IMR-90 (cell line): ENCODE measurements at regions not wholly inside any gene's neighbourhood (a gene's known extent, or its start where the extent isn't known, plus 50 kb on each side); places are given as distances from the start of the nearest gene placed in this dataset.

ENCODE experiments used
- ATAC-seq: fragments of 200-7000 bp; cut with Tn5 transposase; 2 replicates; pipeline ENCODE4 v1.9.1; 2020; ENCODE audit warnings: low read depth, mild to moderate bottlenecking, moderate library complexity
- BruUV-seq: library from RNA; stranded (reverse); fragments of 400-500 nt; replicated peaks from 2 replicates; lab custom pipeline; 2021; lab: Mats Ljungman, UMichigan
- CTCF ChIA-PET: fragments of 300-600 bp; formaldehyde crosslinking; extraction: SDS; loops from one replicate; lab custom pipeline; 2021; ENCODE audit warnings: antibody characterized with exemption; lab: Yijun Ruan, JAX
- POLR2A ChIA-PET: fragments of 300-600 bp; sonication (Branson Sonifier 250); formaldehyde crosslinking; loops from one replicate; lab custom pipeline; 2022; ENCODE audit warnings: antibody characterized with exemption; ENCODE audit not compliant: unreplicated experiment; lab: Charles Lee
- DNase-seq: peaks from one replicate; pipeline ENCODE4 v3.0.0; 2013
- H2AFZ ChIP-seq: replicated peaks from 2 replicates; pipeline ENCODE3; 2013; ENCODE audit warnings: low read length, mild to moderate bottlenecking; ENCODE audit not compliant: poor library complexity
- H2AK5ac ChIP-seq: 2 replicates; pipeline ENCODE4 v1.6.1; 2013; ENCODE audit warnings: low read depth, low read length, inconsistent platforms
- H2AK9ac ChIP-seq: replicated peaks from 2 replicates; pipeline ENCODE3; 2013; ENCODE audit warnings: mild to moderate bottlenecking, low read depth, low read length, moderate library complexity; ENCODE audit not compliant: poor library complexity
- H2BK120ac ChIP-seq: 2 replicates; pipeline ENCODE4 v1.6.1; 2013; ENCODE audit warnings: low read depth, low read length, inconsistent platforms
- H2BK15ac ChIP-seq: 3 replicates; pipeline ENCODE4 v1.6.1; 2013; ENCODE audit warnings: low read depth, low read length, inconsistent platforms
- H2BK20ac ChIP-seq: 2 replicates; pipeline ENCODE4 v1.6.1; 2013; ENCODE audit warnings: low read depth, mild to moderate bottlenecking, inconsistent platforms, low read length, moderate library complexity
- H2BK5ac ChIP-seq: 2 replicates; pipeline ENCODE4 v1.6.1; 2013; ENCODE audit warnings: mild to moderate bottlenecking, low read depth, low read length, inconsistent platforms; ENCODE audit not compliant: poor library complexity, severe bottlenecking
- H3K14ac ChIP-seq: replicated peaks from 2 replicates; pipeline ENCODE4 v1.6.1; 2013; ENCODE audit warnings: low read depth, low read length, inconsistent platforms
- H3K18ac ChIP-seq: 2 replicates; pipeline ENCODE4 v1.6.1; 2013; ENCODE audit warnings: low read depth, low read length, control low read depth
- H3K23ac ChIP-seq: 2 replicates; pipeline ENCODE4 v1.6.1; 2013; ENCODE audit warnings: low read depth, low read length, inconsistent platforms
- H3K27ac ChIP-seq: 2 replicates; pipeline ENCODE4 v1.5.1; 2013; ENCODE audit warnings: mild to moderate bottlenecking, control low read depth, low read length; ENCODE audit not compliant: insufficient read depth
- H3K27me3 ChIP-seq: 2 replicates; pipeline ENCODE4 v1.6.1; 2013; ENCODE audit warnings: low read length; ENCODE audit not compliant: control insufficient read depth, insufficient read depth
- H3K36me3 ChIP-seq: 2 replicates; pipeline ENCODE4 v1.6.1; 2013; ENCODE audit warnings: low read length, mixed read lengths; ENCODE audit not compliant: control insufficient read depth, insufficient read depth
- H3K4ac ChIP-seq: 2 replicates; pipeline ENCODE4 v1.6.1; 2013; ENCODE audit warnings: low read depth, low read length, inconsistent platforms
- H3K4me1 ChIP-seq: 2 replicates; pipeline ENCODE4 v1.6.1; 2013; ENCODE audit warnings: low read length, mixed read lengths; ENCODE audit not compliant: control insufficient read depth, insufficient read depth
- H3K4me2 ChIP-seq: 2 replicates; pipeline ENCODE4 v1.6.1; 2013; ENCODE audit warnings: low read depth, mild to moderate bottlenecking, control low read depth, low read length, moderate library complexity
- H3K4me3 ChIP-seq: 2 replicates; pipeline ENCODE4 v1.5.1; 2013; ENCODE audit warnings: low read depth, mild to moderate bottlenecking, control low read depth, low read length, moderate library complexity; ENCODE audit not compliant: insufficient read depth
- H3K56ac ChIP-seq: 2 replicates; pipeline ENCODE4 v1.6.1; 2013; ENCODE audit warnings: low read length, inconsistent platforms; ENCODE audit not compliant: insufficient read depth; ENCODE audit errors: extremely low read depth
- H3K79me1 ChIP-seq, 2 experiments: 2 replicates each; pipeline ENCODE4 v1.6.1; 2013; ENCODE audit warnings: low read length in 2 of 2, inconsistent platforms in 1 of 2, low read depth in 1 of 2
- H3K9ac ChIP-seq: 2 replicates; pipeline ENCODE4 v1.6.1; 2013; ENCODE audit warnings: low read depth, low read length, control low read depth
- H3K9me1 ChIP-seq: 2 replicates; pipeline ENCODE4 v1.6.1; 2013; ENCODE audit warnings: low read length, inconsistent platforms; ENCODE audit not compliant: insufficient read depth
- H3K9me3 ChIP-seq: 2 replicates; pipeline ENCODE4 v1.6.1; 2013; ENCODE audit warnings: low read length; ENCODE audit not compliant: control insufficient read depth, insufficient read depth
- H4K20me1 ChIP-seq: 2 replicates; pipeline ENCODE4 v1.6.1; 2013; ENCODE audit warnings: low read length, inconsistent platforms; ENCODE audit not compliant: insufficient read depth
- H4K5ac ChIP-seq: 2 replicates; pipeline ENCODE4 v1.6.1; 2013; ENCODE audit warnings: mild to moderate bottlenecking, low read depth, low read length, control low read depth
- H4K8ac ChIP-seq, 2 experiments: 2 replicates each; pipeline ENCODE4 v1.6.1; 2013; ENCODE audit warnings: low read depth in 2 of 2, low read length in 2 of 2, control low read depth in 1 of 2, inconsistent platforms in 1 of 2
- H4K91ac ChIP-seq: 2 replicates; pipeline ENCODE4 v1.6.1; 2013; ENCODE audit warnings: low read depth, low read length, inconsistent platforms; ENCODE audit not compliant: insufficient read depth
- BHLHE40 ChIP-seq: fragments of 150-350 bp; IDR thresholded peaks from 2 replicates; pipeline ENCODE4 v1.6.1; 2016; ENCODE audit warnings: mild to moderate bottlenecking, low read depth, low read length
- CEBPB ChIP-seq: IDR thresholded peaks from 2 replicates; pipeline ENCODE4 v1.6.1; 2012; ENCODE audit warnings: low read depth, low read length, improper control_type of control experiment
- CHD1 ChIP-seq: IDR thresholded peaks from 2 replicates; pipeline ENCODE4 v1.6.1; 2012; ENCODE audit warnings: low read depth, low read length, improper control_type of control experiment
- MAFK ChIP-seq: IDR thresholded peaks from 2 replicates; pipeline ENCODE4 v1.6.1; 2012; ENCODE audit warnings: low read depth, low read length, improper control_type of control experiment
- RFX5 ChIP-seq: IDR thresholded peaks from 2 replicates; pipeline ENCODE4 v1.8.0; 2012; ENCODE audit warnings: low read depth, mild to moderate bottlenecking, low read length, moderate library complexity
- SMC3 ChIP-seq: fragments of 150-350 bp; IDR thresholded peaks from 2 replicates; pipeline ENCODE4 v1.6.1; 2016; ENCODE audit warnings: low read depth, mild to moderate bottlenecking, antibody characterized with exemption, low read length, moderate library complexity
- WGBS, 2 experiments: methylation state at CpG; one replicate each; pipeline versions ENCODE4 v1.1.5 to v1.1.7; 2013; ENCODE audit warnings: missing lambda C conversion rate in 2 of 2; ENCODE audit not compliant: insufficient read length in 1 of 2; ENCODE audit errors: extremely low coverage in 2 of 2; 5-methylcytosine and 5-hydroxymethylcytosine counted together
- dilution Hi-C: fragments of 300-500 bp; cut with HindIII; formaldehyde crosslinking; loops from one replicate; pipeline ENCODE4 v1.14.3; 2018; ENCODE audit warnings: low sequenced_read_pairs; ENCODE audit not compliant: unreplicated experiment
- in situ Hi-C: fragments of 300-500 bp; cut with MboI; formaldehyde crosslinking; loops from 3 replicates; pipeline ENCODE4 v1.14.3; 2019; ENCODE audit warnings: low sequenced_read_pairs, inconsistent platforms, mixed read lengths
- intact Hi-C: fragments of 100-400 bp; cut with micrococcal nuclease; formaldehyde crosslinking; loops from 2 replicates; pipeline ENCODE4 v1.10.0; 2022

GRCh38 chr2:212709280-212709679 is 170.7 kb upstream of the ERBB4 start:
- peak overlapping the region; percentile 64; the same call in 1 of the 2 replicates for H3K4me2 ChIP-seq
- peaks cover 13% of the 10 kb centered on the region for H3K9me1 ChIP-seq
- 50% methylated on average over 1 of the region's 3 CpGs; no CpG with 5 or more reads in 1 of the 2 experiments for WGBS, 2 experiments
- peak overlapping the region; percentile 93 for H2BK15ac ChIP-seq
- no TSS peak for BruUV-seq
- dilution Hi-C loops = no loop called here
- H4K20me1 ChIP-seq = no peaks in the 10 kb centered on the region
- H4K8ac ChIP-seq = peak overlapping the region; percentile 69 to 78
- H2AFZ ChIP-seq = no peak overlapping the region
- peak overlapping the region; percentile 95 for H2BK5ac ChIP-seq
- no peak overlapping the region for H3K4me3 ChIP-seq
- peak overlapping the region; percentile 89 for H2BK20ac ChIP-seq
- H3K27ac ChIP-seq = peak overlapping the region; percentile 85
- H3K23ac ChIP-seq = peak overlapping the region; percentile 68; the same call in 1 of the 2 replicates
- no peak overlapping the region for H3K9ac ChIP-seq
- POLR2A ChIA-PET = interaction anchor here (0.6 kb wide), 1 partner anchor 193 kb away, joined by 3 read pairs; no protein-coding TSS in a partner anchor
- peak overlapping the region; percentile 93 for H2BK120ac ChIP-seq
- CTCF ChIA-PET = no interaction called here
- no peaks in the 10 kb centered on the region for H3K79me1 ChIP-seq
- peak overlapping the region; percentile 56; the same call in 1 of the 2 replicates for H3K56ac ChIP-seq
- H3K4me1 ChIP-seq = peaks cover 23% of the 10 kb centered on the region
- H3K18ac ChIP-seq = peak overlapping the region; percentile 95; the same call in 1 of the 2 replicates
- H3K36me3 ChIP-seq = no peaks in the 10 kb centered on the region
- H4K5ac ChIP-seq = peak overlapping the region; percentile 90; the same call in 1 of the 2 replicates
- DNase-seq (peak; percentile 66), ATAC-seq (peak; percentile 62)
- H3K4ac ChIP-seq = peak overlapping the region; percentile 78
- in situ Hi-C loops = no loop called here
- no peak overlapping the region for H2AK9ac ChIP-seq
- H3K14ac ChIP-seq = peak overlapping the region; percentile 51; the same call in 1 of the 2 replicates
- intact Hi-C loops = no loop called here
- no peaks in the 10 kb centered on the region for H3K27me3 ChIP-seq
- peak overlapping the region; percentile 91 for H4K91ac ChIP-seq
- TF ChIP-seq CEBPB = no peak
- TF ChIP-seq BHLHE40 = no peak
- no peak for TF ChIP-seq MAFK
- TF ChIP-seq RFX5 = no peak
- no peak for TF ChIP-seq CHD1
- no peak for TF ChIP-seq SMC3
- H2AK5ac ChIP-seq = no peak overlapping the region; the same call in 1 of the 2 replicates
- no peaks in the 10 kb centered on the region for H3K9me3 ChIP-seq
